ENCODE measurements at regions not wholly inside any gene's neighbourhood (a gene's known extent, or its start where the extent isn't known, plus 50 kb on each side); places are given as distances from the start of the nearest gene placed in this dataset.
"Not testable (repeated sequence)": the region's sequence is repeated elsewhere in the genome, so short reads cannot be mapped to it uniquely, and the experiment has no call there.

GRCh38 chr15:20237256-20238020 is 304.2 kb downstream of the GOLGA6L6 start:
- DNase-seq (ENCODE audit: low read depth in 2 of 2) = not testable (repeated sequence)

DNA sequence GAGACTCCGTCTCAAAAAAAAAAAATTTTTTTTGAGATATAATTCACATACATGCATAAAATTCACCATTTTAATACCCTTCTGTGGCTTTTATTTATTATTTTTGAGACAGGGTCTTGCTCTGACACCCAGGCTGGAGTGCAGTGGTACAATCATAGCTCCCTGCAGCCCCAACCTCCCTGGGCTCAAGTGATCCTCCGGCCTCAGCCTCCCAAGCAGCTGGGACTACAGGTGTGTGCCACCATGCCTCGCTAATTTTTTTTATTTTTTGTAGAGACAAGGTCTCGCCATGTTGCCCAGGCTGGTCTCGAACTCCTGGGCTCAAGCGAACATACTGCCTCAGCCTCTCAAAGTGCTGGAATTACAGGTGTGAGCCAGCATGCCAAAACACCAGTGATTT is 305.9 kb downstream of the GOLGA6L6 start:
- DNase-seq (ENCODE audit: low read depth in 2 of 2) = not testable (repeated sequence)

GRCh38 chr15:20234006-20234540 is 307.5 kb downstream of the GOLGA6L6 start:
- not testable (repeated sequence) for DNase-seq (ENCODE audit: low read depth in 2 of 2)

GRCh38 chr15:20232457-20232856 is 309.1 kb downstream of the GOLGA6L6 start:
- DNase-seq (ENCODE audit: low read depth in 2 of 2) = not testable (repeated sequence)

DNA sequence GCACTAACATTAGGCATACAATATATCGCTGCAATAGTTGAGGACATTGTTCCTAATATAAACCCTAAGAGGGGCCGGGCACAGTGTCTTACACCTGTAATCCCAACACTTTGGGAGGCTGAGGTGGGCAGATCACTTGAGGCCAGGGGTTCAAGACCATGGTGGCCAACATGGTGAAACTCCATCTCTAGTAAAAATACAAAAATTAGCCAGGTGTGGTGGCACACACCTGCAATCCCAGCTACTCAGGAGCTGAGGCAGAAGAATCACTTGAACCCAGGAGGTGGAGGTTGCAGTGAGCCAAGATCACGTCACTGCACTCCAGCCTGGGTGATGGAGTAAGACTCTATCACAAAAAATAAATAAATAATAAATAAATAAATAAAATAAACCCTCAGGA is 310.9 kb downstream of the GOLGA6L6 start:
- not testable (repeated sequence) for DNase-seq (ENCODE audit: low read depth in 2 of 2)

DNA sequence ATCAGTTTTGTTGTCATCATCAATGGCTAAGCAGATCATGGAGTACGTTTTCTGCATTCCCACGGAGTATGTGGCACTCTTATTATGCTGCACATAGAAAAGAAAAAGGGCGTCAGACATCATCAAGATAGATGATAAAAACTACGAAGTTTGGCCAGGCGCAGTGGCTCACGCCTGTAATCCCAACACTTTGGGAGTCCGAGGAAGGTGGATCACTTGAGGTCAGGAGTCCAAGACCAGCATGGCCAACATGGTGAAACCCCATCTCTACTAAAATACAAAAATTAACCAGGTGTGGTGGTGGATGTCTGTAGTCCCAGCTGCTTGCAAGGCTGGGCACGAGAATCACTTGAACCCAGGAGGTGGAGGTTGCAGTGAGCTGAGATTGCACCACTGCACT is 312.8 kb downstream of the GOLGA6L6 start:
- not testable (repeated sequence) for DNase-seq (ENCODE audit: low read depth in 2 of 2)

DNA sequence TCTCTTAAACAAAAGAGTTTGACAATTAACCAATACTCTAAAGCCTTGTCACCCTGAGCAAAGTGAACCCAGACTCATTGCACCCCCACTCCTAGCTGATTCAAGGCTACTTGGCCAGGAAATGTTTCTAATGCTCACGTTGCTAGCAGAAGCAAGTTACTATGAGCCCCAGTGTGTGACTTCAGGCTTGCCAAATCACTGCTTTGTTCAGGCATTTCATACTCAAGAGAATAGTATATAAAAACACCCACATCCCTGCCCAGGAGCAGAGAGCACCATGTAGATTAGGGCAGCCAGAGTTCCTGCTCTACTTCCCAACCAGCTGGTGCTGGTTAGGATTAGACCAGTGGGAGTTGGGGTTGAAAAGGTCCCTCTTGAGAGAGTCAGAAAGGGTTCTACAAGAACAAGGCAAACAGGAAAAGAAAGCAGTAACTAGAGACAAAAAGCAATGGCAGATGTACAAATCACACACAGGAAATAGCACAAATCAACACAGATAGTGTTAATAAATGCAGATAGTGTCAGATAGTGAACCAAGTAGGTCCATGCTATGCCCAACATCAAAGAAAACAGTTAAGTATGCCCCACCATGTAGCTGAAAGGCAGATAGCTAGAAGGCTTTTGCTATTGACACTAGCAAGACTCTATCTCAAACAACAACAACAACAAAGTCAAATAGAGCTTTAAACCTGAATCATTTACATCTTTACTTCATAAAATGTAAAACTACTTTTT is 314.3 kb downstream of the GOLGA6L6 start:
- not testable (repeated sequence) for DNase-seq (ENCODE audit: low read depth in 2 of 2)

DNA sequence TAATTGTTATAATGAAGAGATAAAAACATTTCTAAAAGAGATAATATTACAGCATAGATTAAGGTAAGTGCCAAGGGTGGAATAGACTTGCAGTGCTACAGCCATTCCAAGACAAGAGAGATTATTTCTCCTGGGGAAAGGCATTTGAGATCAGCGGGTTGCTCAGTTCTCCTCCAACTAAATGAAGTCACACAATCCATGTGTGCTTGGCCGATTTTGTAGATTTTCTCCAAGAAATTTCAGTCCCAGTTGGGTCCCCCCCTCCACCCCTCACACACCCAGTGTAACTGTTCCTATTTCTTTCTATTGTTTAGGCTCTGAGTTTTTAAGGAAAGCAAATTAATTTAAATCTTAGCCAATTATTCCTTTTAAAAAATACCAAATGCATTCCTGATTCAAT is 315.1 kb downstream of the GOLGA6L6 start:
- DNase-seq (ENCODE audit: low read depth in 2 of 2) = not testable (repeated sequence)

GRCh38 chr15:20221063-20221462 is 320.5 kb downstream of the GOLGA6L6 start:
- DNase-seq (ENCODE audit: low read depth in 2 of 2) = not testable (repeated sequence)

DNA sequence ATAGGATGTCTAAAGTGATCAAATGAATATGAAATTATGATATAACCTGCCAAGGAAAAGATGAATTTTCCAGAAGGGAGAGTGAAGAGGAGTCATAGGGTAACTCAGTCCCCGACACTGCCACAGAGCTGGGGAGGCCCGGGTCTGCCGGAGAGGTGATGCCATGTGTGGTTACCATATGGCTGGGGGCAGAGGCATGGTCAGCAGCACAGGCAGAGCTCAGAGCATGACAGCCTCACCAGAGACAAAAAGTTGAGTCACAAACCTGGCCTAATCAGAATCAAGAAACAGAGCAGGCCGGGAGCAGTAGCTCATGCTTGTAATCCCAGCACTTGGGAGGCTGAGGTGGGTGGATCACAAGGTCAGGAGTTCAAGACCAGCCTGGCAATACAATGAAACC is 322.4 kb downstream of the GOLGA6L6 start:
- DNase-seq (ENCODE audit: low read depth in 2 of 2) = not testable (repeated sequence)

GRCh38 chr15:20215700-20216099 is 325.9 kb downstream of the GOLGA6L6 start:
- not testable (repeated sequence) for DNase-seq (ENCODE audit: low read depth in 2 of 2)

- DNase-seq (ENCODE audit: low read depth in 2 of 2) = not testable (repeated sequence)
Measured at GRCh38 chr15:20214101-20214500, 327.5 kb downstream of the GOLGA6L6 start.

GRCh38 chr15:20211508-20211907 is 330.1 kb downstream of the GOLGA6L6 start:
- DNase-seq (ENCODE audit: low read depth in 2 of 2) = not testable (repeated sequence)

- DNase-seq (ENCODE audit: low read depth in 2 of 2) = not testable (repeated sequence)
Measured at GRCh38 chr15:20209973-20210372, 331.6 kb downstream of the GOLGA6L6 start.

DNA sequence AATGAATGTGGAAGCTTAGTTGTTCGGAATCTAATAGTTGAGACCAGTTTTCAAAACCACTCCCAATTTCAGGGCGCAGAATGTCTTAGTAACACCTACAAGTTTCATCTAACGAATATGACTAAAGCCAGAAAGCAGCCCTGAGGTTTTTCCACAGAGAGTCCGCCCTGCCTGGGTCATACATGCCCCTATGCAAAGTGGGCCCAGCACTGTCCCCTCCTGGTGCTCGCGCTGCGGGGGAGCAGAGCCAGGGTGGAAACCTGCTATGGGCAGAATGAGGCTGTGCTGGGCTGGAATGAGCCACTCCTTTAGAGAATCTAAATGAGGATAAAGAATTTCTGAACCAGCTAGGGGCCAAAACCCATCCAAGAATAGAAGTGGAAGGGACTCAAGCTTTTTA is 334.0 kb downstream of the GOLGA6L6 start:
- DNase-seq (ENCODE audit: low read depth in 2 of 2) = not testable (repeated sequence)

- not testable (repeated sequence) for DNase-seq (ENCODE audit: low read depth in 2 of 2)
Measured at GRCh38 chr15:20207198-20207597, 334.4 kb downstream of the GOLGA6L6 start.

DNA sequence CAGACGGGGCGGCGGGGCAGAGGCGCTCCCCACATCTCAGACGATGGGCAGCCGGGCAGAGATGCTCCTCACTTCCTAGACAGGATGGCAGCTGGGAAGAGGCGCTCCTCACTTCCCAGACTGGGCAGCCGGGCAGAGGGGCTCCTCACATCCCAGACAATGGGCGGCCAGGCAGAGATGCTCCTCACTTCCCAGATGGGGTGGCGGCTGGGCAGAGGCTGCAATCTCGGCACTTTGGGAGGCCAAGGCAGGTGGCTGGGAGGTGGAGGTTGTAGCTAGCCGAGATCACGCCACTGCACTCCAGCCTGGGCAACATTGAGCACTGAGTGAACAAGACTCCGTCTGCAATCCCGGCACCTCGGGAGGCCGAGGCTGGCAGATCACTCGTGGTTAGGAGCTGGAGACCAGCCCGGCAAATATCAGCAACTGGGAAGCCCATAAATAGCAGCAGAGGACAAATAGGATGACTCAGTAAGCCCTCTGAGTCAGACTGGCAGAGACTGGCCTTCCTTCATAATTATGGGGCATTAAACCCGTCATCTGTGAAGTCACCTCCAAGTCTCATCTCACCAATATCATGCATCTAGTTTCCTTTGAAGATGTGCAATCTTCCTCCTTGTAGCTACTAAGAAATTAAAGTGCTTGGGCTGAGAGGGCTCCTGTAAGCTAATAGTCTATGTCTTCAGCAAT is 337.3 kb downstream of the GOLGA6L6 start:
- not testable (repeated sequence) for DNase-seq (ENCODE audit: low read depth in 2 of 2)

- not testable (repeated sequence) for DNase-seq (ENCODE audit: low read depth in 2 of 2)
Measured at GRCh38 chr15:20203649-20204150, 337.9 kb downstream of the GOLGA6L6 start.

DNA sequence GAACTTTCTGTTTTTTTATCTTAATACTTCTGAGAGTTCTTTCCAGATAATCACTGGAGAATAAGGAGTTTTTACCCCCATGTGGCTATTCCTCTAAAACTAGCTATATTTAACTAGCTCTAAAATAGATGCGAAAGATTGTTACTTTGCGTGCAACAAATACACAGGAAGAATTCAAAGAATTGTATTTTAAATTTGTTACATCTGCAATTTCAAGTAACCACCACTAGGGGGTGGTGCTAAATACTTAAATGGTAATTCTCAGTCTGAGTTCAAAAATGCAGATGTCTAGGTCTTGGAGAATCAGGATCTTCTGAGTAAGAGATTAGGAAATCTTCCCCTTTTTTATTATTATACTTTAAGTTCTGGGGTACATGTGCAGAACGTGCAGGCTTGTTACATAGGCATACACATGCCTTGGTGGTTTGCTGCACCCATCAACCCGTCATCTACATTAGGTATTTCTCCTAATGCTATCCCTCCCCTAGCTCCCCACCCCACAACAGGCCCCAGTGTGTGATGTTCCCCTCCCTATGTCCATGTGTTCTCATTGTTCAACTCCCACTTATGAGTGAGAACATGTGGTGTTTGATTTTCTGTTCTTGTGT is 346.9 kb downstream of the GOLGA6L6 start:
- not testable (repeated sequence) for DNase-seq (ENCODE audit: low read depth in 2 of 2)

- peak in 1 of 2 donors; percentile 28 for DNase-seq (ENCODE audit: low read depth in 2 of 2)
Measured at GRCh38 chr15:20192982-20193929, 348.3 kb downstream of the GOLGA6L6 start.

Measured in stimulated activated CD8-positive, alpha-beta memory T cell treated with anti-CD3 and anti-CD28 coated beads, Interleukin-2, amount 100 ng/mL, for 1 hour (primary cell).